ENCODE measurements at regions not wholly inside any gene's neighbourhood (a gene's known extent, or its start where the extent isn't known, plus 50 kb on each side); places are given as distances from the start of the nearest gene placed in this dataset.

GRCh38 chr14:24713404-24713803 lies 79.4 kb upstream of the GZMB start:
- TF ChIP-seq CTCF (IDR thresholded peaks at IDR 0.05) = no peak
- no peak for TF ChIP-seq POLR2A (IDR thresholded peaks at IDR 0.05)

All from esophagus squamous epithelium (tissue), 4 donors.